Endodermal cell (in vitro differentiated cells): ENCODE measurements at regions not wholly inside any gene's neighbourhood (a gene's known extent, or its start where the extent isn't known, plus 50 kb on each side); places are given as distances from the start of the nearest gene placed in this dataset.

Source experiments
- DNase-seq: peaks from one replicate; pipeline ENCODE4 v3.0.0-alpha.2; 2017
- H3K27ac ChIP-seq: 2 replicates; pipeline ENCODE4 v1.5.1; 2013; ENCODE audit warnings: mild to moderate bottlenecking, low read depth, low read length, moderate library complexity
- H3K27me3 ChIP-seq: 2 replicates; pipeline ENCODE4 v1.6.1; 2013; ENCODE audit warnings: mild to moderate bottlenecking, low read length, moderate library complexity; ENCODE audit not compliant: insufficient read depth, control insufficient read depth, poor library complexity, severe bottlenecking
- H3K36me3 ChIP-seq: 2 replicates; pipeline ENCODE4 v1.7.0; 2013; ENCODE audit warnings: mild to moderate bottlenecking, low read length, moderate library complexity; ENCODE audit not compliant: control insufficient read depth, insufficient read depth
- H3K4me1 ChIP-seq: one replicate; pipeline ENCODE4 v1.7.0; 2013; ENCODE audit warnings: low read length; ENCODE audit not compliant: control insufficient read depth, insufficient read depth
- H3K4me3 ChIP-seq: 2 replicates; pipeline ENCODE4 v1.5.1; 2013; ENCODE audit warnings: mild to moderate bottlenecking, low read length, moderate library complexity
- H3K9ac ChIP-seq: 2 replicates; pipeline ENCODE4 v1.6.1; 2013; ENCODE audit warnings: mild to moderate bottlenecking, low read length, moderate library complexity; ENCODE audit not compliant: poor library complexity, severe bottlenecking; ENCODE audit errors: extremely low read depth
- H3K9me3 ChIP-seq: 2 replicates; pipeline ENCODE4 v1.6.1; 2013; ENCODE audit warnings: mild to moderate bottlenecking, low read length, moderate library complexity; ENCODE audit not compliant: control insufficient read depth
- H3K27ac Mint-ChIP-seq: 2 replicates; pipeline ENCODE4 v1.8.0; 2020; ENCODE audit warnings: mixed read lengths
- H3K27me3 Mint-ChIP-seq: 2 replicates; pipeline ENCODE4 v1.8.0; 2021; ENCODE audit warnings: mild to moderate bottlenecking, mixed read lengths; ENCODE audit not compliant: insufficient read depth
- H3K36me3 Mint-ChIP-seq: 2 replicates; pipeline ENCODE4 v1.8.0; 2020; ENCODE audit warnings: low read depth, mixed read lengths
- H3K4me1 Mint-ChIP-seq: 2 replicates; pipeline ENCODE4 v1.8.0; 2020; ENCODE audit warnings: mixed read lengths
- H3K4me3 Mint-ChIP-seq: 2 replicates; pipeline ENCODE4 v1.8.0; 2020; ENCODE audit warnings: mild to moderate bottlenecking, moderate library complexity, mixed read lengths
- H3K9me3 Mint-ChIP-seq: 2 replicates; pipeline ENCODE4 v1.8.0; 2020; ENCODE audit warnings: mild to moderate bottlenecking, mixed read lengths
- CTCF ChIP-seq: fragments of 200-600 bp; sonication (generic); conservative IDR thresholded peaks from 2 replicates; pipeline ENCODE4 v1.5.0; 2021; ENCODE audit warnings: antibody characterized with exemption, mild to moderate bottlenecking
- WGBS, 2 experiments: methylation state at CpG; one replicate each; pipeline versions ENCODE4 v1.1.5 to v1.1.7; 2013; ENCODE audit warnings: missing lambda C conversion rate in 2 of 2, mixed read lengths in 1 of 2; ENCODE audit not compliant: insufficient coverage in 1 of 2, insufficient read length in 1 of 2; 5-methylcytosine and 5-hydroxymethylcytosine counted together

GRCh38 chr10:33794460-33794859, 460.0 kb upstream of the NRP1 start:
- TF ChIP-seq CTCF: no peak
- Mint-ChIP-seq H3K27ac (no peak overlapping the region), H3K4me1 (no peaks in the 10 kb centered on the region), H3K4me3 (no peak overlapping the region), H3K27me3 (no peaks in the 10 kb centered on the region), H3K36me3 (no peaks in the 10 kb centered on the region), H3K9me3 (no peaks in the 10 kb centered on the region)
- Histone ChIP-seq H3K9me3 (no peaks in the 10 kb centered on the region), H3K9ac (no peak overlapping the region), H3K4me3 (no peak overlapping the region), H3K36me3 (no peaks in the 10 kb centered on the region), H3K4me1 (no peaks in the 10 kb centered on the region), H3K27ac (no peak overlapping the region), H3K27me3 (no peaks in the 10 kb centered on the region)
- 63 to 100% methylated on average over 1 to 3 of the region's 3 CpGs for WGBS, 2 experiments
- no peak for DNase-seq

- H3K9ac ChIP-seq: no peak overlapping the region
- Mint-ChIP-seq H3K4me3 (no peak overlapping the region), H3K27me3 (no peaks in the 10 kb centered on the region), H3K27ac (no peak overlapping the region), H3K4me1 (no peaks in the 10 kb centered on the region), H3K9me3 (no peaks in the 10 kb centered on the region), H3K36me3 (no peaks in the 10 kb centered on the region)
- H3K36me3 ChIP-seq: no peaks in the 10 kb centered on the region
- WGBS, 2 experiments: 94% methylated on average over 1 of the region's 2 CpGs; no CpG with 5 or more reads in 1 of the 2 experiments
- no peaks in the 10 kb centered on the region for H3K9me3 ChIP-seq
- no peak overlapping the region for H3K4me3 ChIP-seq
- no peak overlapping the region for H3K27ac ChIP-seq
- TF ChIP-seq CTCF: no peak
- H3K4me1 ChIP-seq: no peaks in the 10 kb centered on the region
- no peak for DNase-seq
- H3K27me3 ChIP-seq: no peaks in the 10 kb centered on the region
These were observed 459.3 kb upstream of the NRP1 start for GRCh38 chr10:33793793-33794192.

DNA sequence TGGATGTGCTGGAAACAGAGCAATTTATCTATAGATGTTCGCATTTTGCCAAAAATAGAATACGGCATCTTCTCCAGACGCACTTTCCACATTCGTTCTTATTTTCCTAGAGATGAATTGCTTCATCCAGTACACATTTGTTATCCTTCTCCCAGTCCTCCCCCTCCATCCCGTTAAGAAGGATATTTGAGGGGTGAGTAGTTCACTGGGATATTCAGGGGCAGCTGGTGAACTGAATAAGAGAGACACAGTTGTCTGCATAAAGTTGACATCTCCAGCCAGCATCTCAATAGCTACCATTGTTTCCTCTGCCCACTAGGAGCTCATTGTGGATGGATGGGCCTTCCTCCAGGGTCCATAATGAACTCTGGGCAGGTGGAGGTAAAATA, 456.8 kb upstream of the NRP1 start:
- no peaks in the 10 kb centered on the region for H3K27me3 ChIP-seq
- WGBS, 2 experiments: 86 to 94% methylated on average over 1 to 5 of the region's 5 CpGs
- H3K9me3 Mint-ChIP-seq: no peaks in the 10 kb centered on the region

More for the DNA sequence above, 456.8 kb upstream of the NRP1 start:
- peak overlapping the region; percentile 29 for H3K27ac ChIP-seq
- H3K4me1 Mint-ChIP-seq: no peaks in the 10 kb centered on the region
- H3K4me3 Mint-ChIP-seq: no peak overlapping the region
- no peaks in the 10 kb centered on the region for H3K27me3 Mint-ChIP-seq
- H3K9me3 ChIP-seq: no peaks in the 10 kb centered on the region
- no peak overlapping the region for H3K9ac ChIP-seq
- DNase-seq: no peak
- H3K36me3 ChIP-seq: no peaks in the 10 kb centered on the region
- H3K27ac Mint-ChIP-seq: no peak overlapping the region
- no peaks in the 10 kb centered on the region for H3K4me1 ChIP-seq
- H3K36me3 Mint-ChIP-seq: no peaks in the 10 kb centered on the region
- no peak for TF ChIP-seq CTCF
- no peak overlapping the region for H3K4me3 ChIP-seq
